GM12874 (cell line): ENCODE measurements at regions not wholly inside any gene's neighbourhood (a gene's known extent, or its start where the extent isn't known, plus 50 kb on each side); places are given as distances from the start of the nearest gene placed in this dataset.

Experiments
- TF ChIP-seq, protein P1 (sequence below): IDR thresholded peaks from 2 replicates; pipeline ENCODE4 v1.5.1; 2011; ENCODE audit warnings: low read depth, mild to moderate bottlenecking, control low read depth, low read length, moderate library complexity; ENCODE audit not compliant: insufficient read depth

DNA sequence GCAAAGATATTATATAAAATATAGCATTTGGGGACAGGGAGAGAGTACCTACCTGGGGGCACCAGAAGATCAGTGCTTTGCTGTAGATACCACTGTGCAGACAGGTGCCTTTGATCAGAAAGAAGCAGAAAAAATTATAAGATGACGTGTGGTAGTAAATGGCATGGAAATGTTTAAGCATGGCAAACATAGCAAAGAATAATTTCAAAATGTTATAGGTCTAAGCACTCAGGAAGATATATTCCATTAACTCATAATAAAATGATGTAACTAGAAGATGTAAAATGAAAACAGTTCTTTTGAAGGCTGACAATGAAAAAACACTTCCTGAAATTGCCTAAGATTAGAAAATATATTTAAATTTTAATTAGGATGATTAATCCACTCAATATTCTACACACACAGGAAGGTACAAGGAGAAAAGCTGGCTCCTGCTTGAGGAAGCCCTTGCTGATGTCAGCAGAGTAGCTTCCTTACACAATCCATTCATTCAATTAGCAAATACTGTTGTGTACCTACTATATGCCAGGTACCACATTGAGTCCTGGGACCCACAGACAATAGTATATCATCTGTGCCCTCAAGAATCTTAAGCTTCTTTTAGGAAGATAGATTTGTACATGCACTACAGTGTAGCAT lies 290.2 kb upstream of the CNR1 start:
- TF ChIP-seq, protein P1, sequence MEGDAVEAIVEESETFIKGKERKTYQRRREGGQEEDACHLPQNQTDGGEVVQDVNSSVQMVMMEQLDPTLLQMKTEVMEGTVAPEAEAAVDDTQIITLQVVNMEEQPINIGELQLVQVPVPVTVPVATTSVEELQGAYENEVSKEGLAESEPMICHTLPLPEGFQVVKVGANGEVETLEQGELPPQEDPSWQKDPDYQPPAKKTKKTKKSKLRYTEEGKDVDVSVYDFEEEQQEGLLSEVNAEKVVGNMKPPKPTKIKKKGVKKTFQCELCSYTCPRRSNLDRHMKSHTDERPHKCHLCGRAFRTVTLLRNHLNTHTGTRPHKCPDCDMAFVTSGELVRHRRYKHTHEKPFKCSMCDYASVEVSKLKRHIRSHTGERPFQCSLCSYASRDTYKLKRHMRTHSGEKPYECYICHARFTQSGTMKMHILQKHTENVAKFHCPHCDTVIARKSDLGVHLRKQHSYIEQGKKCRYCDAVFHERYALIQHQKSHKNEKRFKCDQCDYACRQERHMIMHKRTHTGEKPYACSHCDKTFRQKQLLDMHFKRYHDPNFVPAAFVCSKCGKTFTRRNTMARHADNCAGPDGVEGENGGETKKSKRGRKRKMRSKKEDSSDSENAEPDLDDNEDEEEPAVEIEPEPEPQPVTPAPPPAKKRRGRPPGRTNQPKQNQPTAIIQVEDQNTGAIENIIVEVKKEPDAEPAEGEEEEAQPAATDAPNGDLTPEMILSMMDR: no peak

DNA sequence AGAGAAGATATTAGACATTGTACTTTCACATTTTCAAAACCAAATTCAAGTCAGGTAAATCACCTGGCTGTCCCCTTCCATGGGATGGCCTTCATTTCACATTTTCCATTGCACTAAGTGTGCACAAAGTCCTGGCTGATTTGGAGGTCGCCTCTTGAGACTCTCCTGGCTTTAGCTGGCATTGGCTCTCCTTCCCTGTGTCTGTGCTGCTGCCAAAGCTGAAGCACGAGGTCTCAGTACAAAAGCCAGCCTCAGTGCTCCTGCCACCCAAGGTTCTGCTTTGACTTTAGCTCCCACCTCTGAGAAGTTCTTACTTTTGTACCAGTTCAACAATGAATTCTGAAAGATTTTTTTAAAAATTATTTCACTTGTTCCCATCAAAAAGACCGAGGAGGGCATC lies 289.2 kb upstream of the CNR1 start:
- TF ChIP-seq, protein P1: no peak

DNA sequence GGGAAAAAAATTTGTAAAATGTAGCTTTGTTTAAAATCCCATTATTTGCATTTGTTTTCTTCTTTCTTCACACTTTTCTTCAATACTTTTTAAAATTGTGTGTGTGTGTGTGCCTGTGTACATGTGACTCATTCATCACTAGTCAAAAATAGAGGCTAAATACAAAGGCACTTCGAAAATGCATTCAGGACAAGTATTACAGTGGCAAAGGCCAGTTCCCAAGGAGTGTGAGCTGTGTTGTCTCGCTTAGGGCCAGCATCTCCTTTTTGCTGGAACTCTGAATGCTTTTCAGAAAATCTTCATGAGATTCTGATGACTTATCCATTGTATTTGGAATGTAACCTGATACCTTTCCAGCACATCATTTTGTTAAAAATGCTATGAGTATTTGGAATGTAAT lies 288.5 kb upstream of the CNR1 start:
- TF ChIP-seq, protein P1: no peak

DNA sequence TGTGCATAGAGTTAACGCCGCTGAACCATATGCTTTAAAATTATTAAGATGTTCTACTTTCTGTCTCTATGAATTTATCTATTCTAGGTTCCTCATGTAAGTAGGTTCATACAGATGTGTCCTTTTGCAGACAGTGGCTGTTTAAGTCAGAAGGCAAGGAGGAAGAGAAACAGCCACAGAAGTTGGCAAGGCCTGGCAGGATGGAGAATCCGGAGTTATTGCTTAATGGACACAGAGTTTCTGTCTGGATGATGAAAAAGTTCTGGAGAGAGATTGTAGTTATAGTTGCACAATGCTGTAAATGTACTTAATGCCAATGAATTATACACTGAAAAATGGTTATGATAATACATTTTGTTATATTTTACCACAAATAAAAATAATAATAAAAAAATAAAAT lies 283.6 kb upstream of the CNR1 start:
- TF ChIP-seq, protein P1: no peak

DNA sequence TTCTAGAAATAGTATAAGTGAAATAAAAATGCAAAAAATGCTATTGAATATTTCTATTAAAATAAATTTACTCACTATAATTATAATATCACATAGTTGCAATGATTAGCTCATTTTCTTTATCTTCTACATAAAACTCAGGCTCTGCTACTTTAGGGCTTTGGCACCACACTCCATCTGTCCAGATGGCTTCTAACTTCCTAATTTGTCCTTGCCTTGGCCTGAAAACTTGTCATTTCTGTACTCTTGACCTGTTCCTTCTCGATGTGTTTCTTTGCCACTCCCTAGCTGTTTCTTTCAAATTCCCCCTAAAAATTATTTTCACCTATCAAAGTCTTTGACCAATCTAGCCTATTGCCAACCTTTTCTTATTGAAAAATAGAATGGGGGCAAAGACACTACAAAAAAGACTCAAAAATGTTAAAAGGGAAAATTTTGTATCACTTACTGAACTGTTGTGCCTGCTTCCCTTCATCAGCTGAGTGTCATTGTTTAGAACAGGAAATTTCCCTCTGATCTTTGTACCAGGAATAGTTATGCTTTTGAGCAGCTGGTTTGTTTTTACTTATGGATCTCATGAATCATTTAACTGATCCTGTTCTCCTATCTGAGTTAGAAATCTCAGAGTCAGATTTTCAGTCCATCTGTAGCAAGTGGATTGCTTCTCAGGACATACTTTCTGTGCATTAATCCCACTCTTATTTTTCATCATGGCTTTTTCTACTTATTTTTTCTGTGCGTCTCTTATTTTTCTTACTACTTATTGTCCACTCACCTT lies 279.2 kb upstream of the CNR1 start:
- TF ChIP-seq, protein P1: no peak

DNA sequence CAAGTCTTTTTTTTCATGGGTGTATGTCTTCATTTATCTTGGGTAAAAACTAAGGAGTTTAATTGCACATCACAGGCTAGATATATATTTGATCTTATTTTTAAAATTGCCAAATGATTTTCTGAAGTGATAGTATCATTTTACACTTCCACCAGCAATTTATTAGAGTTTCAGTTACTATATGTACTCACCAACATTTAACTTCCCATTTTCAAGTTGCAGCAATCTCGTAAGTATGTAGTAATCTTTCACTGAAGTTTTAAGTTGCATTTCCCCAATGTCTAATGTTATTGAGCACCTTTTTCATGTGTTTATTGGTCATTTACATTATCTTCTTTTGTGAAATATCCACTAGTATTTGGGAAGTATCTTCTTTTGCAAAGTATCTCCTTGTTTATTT lies 277.4 kb upstream of the CNR1 start:
- TF ChIP-seq, protein P1: no peak

DNA sequence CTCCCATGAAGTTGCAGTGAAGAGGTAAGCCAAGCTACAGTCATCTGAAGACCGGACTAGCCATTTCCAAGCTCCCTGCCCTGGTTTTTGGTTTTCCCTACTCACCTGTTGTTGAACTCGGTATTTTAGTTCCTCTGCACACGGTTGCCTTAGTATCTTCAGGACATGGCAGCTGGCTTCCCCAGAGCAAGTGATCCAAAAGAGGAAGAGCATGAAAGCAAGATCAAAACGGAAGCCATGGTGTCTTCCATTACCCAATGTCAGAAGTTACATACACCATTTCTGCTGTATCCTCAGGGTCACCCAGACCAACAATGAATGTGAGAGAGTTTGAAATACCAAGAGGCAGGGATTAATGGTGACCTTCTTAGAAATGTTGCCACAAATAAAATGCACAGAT lies 276.6 kb upstream of the CNR1 start:
- TF ChIP-seq, protein P1: no peak
